ENCODE measurements at regions not wholly inside any gene's neighbourhood (a gene's known extent, or its start where the extent isn't known, plus 50 kb on each side); places are given as distances from the start of the nearest gene placed in this dataset.

GRCh38 chr20:60934724-60935123 lies 317.3 kb upstream of the CDH4 start:
- Histone ChIP-seq H2BK120ac (replicated peaks; ENCODE audit: low read depth, low read length) (no peak overlapping the region), H2BK12ac (ENCODE audit: low read depth, low read length) (no peak overlapping the region), H3K27ac (ENCODE audit: low read depth, low read length) (no peak overlapping the region), H2BK15ac (ENCODE audit: low read length) (no peak overlapping the region), H3K4me3 (ENCODE audit: extremely low read depth in 1 of 4, insufficient read depth in 2 of 4, low read depth in 3 of 4, low read length in 4 of 4) (no peak overlapping the region), H3K79me1 (ENCODE audit: low read depth, low read length) (no peaks in the 10 kb centered on the region), H3K9me3 (ENCODE audit: insufficient read depth in 2 of 2, low read depth in 1 of 2, low read length in 1 of 2) (no peaks in the 10 kb centered on the region), H4K20me1 (replicated peaks in 1 of 2; ENCODE audit: control insufficient read depth in 1 of 2, insufficient read depth in 2 of 2, low read length in 2 of 2) (no peaks in the 10 kb centered on the region), H2AK5ac (ENCODE audit: low read depth, low read length) (no peak overlapping the region), H3K4me2 (ENCODE audit: insufficient read depth in 1 of 2, low read depth in 2 of 2, low read length in 2 of 2) (no peak overlapping the region), H3K14ac (ENCODE audit: insufficient read length) (no peak overlapping the region), H3K18ac (ENCODE audit: extremely low read depth, low read length) (no peak overlapping the region), H2BK20ac (ENCODE audit: low read length) (no peak overlapping the region), H3K23ac (ENCODE audit: insufficient read length) (no peak overlapping the region), H3K23me2 (ENCODE audit: low read depth, low read length) (no peaks in the 10 kb centered on the region), H3K36me3 (ENCODE audit: control insufficient read depth in 2 of 4, insufficient read depth in 4 of 4, low read length in 3 of 4) (no peaks in the 10 kb centered on the region), H3K4me1 (replicated peaks in 1 of 4; ENCODE audit: control insufficient read depth in 3 of 4, insufficient read depth in 4 of 4, low read length in 3 of 4) (no peaks in the 10 kb centered on the region; a peak in 1 of 7 replicates), H3K56ac (replicated peaks; ENCODE audit: insufficient read length, low read depth, low read length) (no peak overlapping the region), H4K8ac (ENCODE audit: extremely low read depth, insufficient read depth, low read length) (no peak overlapping the region), H4K91ac (replicated peaks; ENCODE audit: insufficient read length, low read length) (no peak overlapping the region), H2BK5ac (ENCODE audit: low read depth, low read length) (no peak overlapping the region), H3K9ac (replicated peaks in 1 of 4; ENCODE audit: extremely low read depth in 1 of 4, low read depth in 3 of 4, low read length in 3 of 4) (no peak overlapping the region), H3K27me3 (replicated peaks in 1 of 4; ENCODE audit: control insufficient read depth in 3 of 4, extremely low read depth in 1 of 4, insufficient read depth in 3 of 4, low read length in 3 of 4) (peaks cover 3 to 21% (median 5%) of the 10 kb centered on the region in 4 experiments; a peak in 4 of 7 replicates), H3K79me2 (ENCODE audit: control insufficient read depth in 1 of 2, insufficient read depth in 2 of 2, low read length in 2 of 2) (no peaks in the 10 kb centered on the region), H2AFZ (ENCODE audit: low read length) (no peak overlapping the region), H3K4ac (replicated peaks; ENCODE audit: insufficient read length, low read depth, low read length) (no peak overlapping the region), H4K5ac (ENCODE audit: insufficient read length, low read depth, low read length) (no peak overlapping the region)
- ChIA-PET CTCF (ENCODE audit: partially characterized antibody) (interaction anchor here (0.9 to 1.7 kb wide), 4 partner anchors 8 to 31 kb away, joined by 3 to 4 read pairs (median 3); no protein-coding TSS in a partner anchor), POLR2A (ENCODE audit: partially characterized antibody) (no interaction called here)
- DNase-seq (ENCODE audit: low read depth in 1 of 2, low spot score in 2 of 2) (no peak), FAIRE-seq (no peak)
- WGBS, 2 experiments (ENCODE audit: extremely low coverage in 1 of 2, insufficient coverage in 1 of 2, insufficient read length in 1 of 2, insufficient replicate concordance in 2 of 2, low coverage in 1 of 2, low lambda C conversion rate in 2 of 2, missing lambda C conversion rate in 1 of 2), result 89% methylated on average over 3 of the region's 3 CpGs; no CpG with 5 or more reads in 1 of the 2 experiments
- TF ChIP-seq KDM5A (IDR thresholded peaks at IDR 0.05; ENCODE audit: low read length), result no peak
- TF ChIP-seq JUND (IDR thresholded peaks at IDR 0.05; ENCODE audit: low read length), result no peak
- TF ChIP-seq NRF1 (IDR thresholded peaks at IDR 0.05; ENCODE audit: low read depth, low read length), result no peak
- no peak for TF ChIP-seq CREB1 (IDR thresholded peaks at IDR 0.05)
- no peak for TF ChIP-seq RBBP5 (IDR thresholded peaks at IDR 0.05; ENCODE audit: borderline replicate concordance, low read depth, low read length)
- TF ChIP-seq POLR2AphosphoS5 (IDR thresholded peaks at IDR 0.05; ENCODE audit: low read depth, low read length), result no peak
- no peak for TF ChIP-seq BACH1 (IDR thresholded peaks at IDR 0.05; ENCODE audit: low read length)
- no peak for TF ChIP-seq KDM4A (IDR thresholded peaks at IDR 0.05; ENCODE audit: low read depth, low read length, severe bottlenecking)
- TF ChIP-seq NANOG (IDR thresholded peaks at IDR 0.05; ENCODE audit: insufficient read depth, low read depth, low read length, poor library complexity, severe bottlenecking), result no peak
- no peak for TF ChIP-seq SP1 (IDR thresholded peaks at IDR 0.05; ENCODE audit: low read depth, low read length)
- TF ChIP-seq CHD1 (IDR thresholded peaks at IDR 0.05; ENCODE audit: low read depth, low read length), result no peak
- TF ChIP-seq SP4 (IDR thresholded peaks at IDR 0.05; ENCODE audit: low read length), result no peak
- no peak for TF ChIP-seq ATF3 (IDR thresholded peaks at IDR 0.05; ENCODE audit: insufficient read depth, low read depth, low read length)
- no peak for TF ChIP-seq JUN (IDR thresholded peaks at IDR 0.05; ENCODE audit: low read depth, low read length)
- no peak for TF ChIP-seq CBX5 (IDR thresholded peaks at IDR 0.05; ENCODE audit: low read depth, low read length)
- TF ChIP-seq HDAC6 (IDR thresholded peaks at IDR 0.05; ENCODE audit: low read depth, low read length), result no peak

All from H1 (cell line).